GM18907 (cell line): ENCODE measurements at regions not wholly inside any gene's neighbourhood (a gene's known extent, or its start where the extent isn't known, plus 50 kb on each side); places are given as distances from the start of the nearest gene placed in this dataset.
"Not testable (repeated sequence)": the region's sequence is repeated elsewhere in the genome, so short reads cannot be mapped to it uniquely, and the experiment has no call there.

ENCODE experiments used
- ATAC-seq: cut with Tn5 transposase; IDR thresholded peaks from one replicate; pipeline ENCODE4 v1.9.1; 2021; ENCODE audit warnings: mild to moderate bottlenecking, moderate library complexity; ENCODE audit not compliant: unreplicated experiment

DNA sequence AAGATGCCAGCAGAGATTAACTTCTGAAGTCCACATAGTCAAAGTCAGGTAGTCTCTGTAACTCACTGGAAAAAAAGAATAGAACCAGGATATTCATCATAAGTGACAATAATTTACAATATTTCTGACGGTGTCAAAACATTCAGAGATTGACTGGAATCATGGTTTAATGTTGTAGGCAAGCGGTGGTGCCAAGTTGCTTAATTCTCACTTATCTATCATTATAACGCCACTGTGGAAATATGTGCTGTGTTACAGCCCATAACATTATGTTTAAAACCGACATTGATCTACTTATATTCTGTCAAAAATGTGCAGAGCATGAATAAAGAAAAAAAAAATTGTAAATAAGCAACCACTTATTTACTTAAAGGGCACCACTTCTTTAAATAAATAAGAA is 801.7 kb downstream of the DIPK2A start:
- ATAC-seq, result no peak

DNA sequence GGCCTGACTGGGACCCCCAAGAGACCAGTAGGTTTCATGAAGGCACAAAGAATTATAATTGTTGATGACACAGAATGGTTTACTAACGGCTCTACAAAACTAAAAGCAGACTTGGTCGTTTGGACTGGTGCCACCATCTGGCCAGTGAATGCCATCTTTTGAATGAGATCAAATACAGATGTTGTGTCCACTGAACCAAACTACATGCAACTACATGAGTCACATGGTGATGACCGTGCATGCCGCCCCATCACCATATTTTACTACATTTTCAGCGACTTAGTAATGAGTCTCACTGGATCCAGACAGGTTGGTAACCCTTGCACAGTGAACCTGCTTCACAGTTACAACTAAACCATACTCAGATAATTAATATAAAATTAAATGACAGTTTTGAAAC is 803.3 kb downstream of the DIPK2A start:
- ATAC-seq, result no peak

DNA sequence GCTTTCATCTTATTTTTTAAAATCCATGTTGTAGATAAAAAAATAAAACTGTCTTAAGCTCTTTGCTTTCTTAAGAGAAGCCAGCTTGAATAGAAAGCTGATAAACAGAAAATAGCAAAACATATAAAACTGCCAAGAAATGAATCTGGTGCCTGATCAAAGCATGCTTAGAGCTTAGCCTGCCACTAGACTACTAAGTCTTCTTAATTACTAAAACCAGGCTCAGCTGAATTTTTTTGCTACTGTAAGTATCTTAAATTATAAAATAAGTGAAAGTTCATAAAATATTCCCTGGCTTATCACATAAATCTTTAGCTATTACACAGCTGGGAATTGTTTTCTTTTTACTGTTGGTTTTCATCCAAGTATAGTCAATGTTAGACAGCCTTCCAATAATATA is 803.9 kb downstream of the DIPK2A start:
- no peak for ATAC-seq

DNA sequence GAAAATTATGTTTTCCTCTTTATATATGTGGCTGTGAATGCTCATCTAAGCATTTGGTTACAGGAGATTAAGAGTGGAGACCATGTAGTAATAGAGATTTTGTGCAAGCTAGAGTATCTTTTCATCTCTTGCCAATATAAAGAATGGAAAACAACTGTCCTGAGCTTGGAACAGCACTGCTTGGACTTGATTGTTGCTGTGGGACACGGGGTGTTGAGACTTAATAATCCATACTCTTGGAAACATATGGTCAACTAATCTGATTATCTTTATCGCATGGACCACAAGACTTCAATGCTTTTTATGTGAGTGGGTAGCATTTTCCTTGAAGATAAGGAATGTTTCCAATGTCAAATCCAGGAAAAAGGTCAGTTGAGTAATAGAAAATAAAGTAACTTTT is 806.3 kb downstream of the DIPK2A start:
- ATAC-seq, result no peak

DNA sequence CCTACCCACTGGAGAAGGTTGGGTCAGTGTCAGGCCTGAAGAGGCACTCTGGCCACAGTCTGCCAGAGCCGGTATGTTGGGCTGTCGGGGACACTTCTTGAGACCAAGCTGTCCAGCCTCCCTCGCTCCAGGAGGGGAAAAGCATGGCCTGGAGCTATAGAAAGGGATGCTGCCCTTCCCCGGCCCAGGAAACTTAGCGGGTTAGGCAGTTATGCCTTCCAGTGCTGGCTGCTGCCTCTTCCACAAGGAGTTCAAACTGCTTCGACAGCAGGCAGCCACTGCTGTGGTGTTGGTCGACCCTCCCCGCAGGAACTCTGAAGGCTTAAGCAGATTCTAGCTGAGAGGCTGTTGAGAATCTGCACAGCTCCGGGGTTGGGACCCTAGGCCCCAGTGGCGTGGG is 819.4 kb downstream of the DIPK2A start:
- ATAC-seq, result no peak

DNA sequence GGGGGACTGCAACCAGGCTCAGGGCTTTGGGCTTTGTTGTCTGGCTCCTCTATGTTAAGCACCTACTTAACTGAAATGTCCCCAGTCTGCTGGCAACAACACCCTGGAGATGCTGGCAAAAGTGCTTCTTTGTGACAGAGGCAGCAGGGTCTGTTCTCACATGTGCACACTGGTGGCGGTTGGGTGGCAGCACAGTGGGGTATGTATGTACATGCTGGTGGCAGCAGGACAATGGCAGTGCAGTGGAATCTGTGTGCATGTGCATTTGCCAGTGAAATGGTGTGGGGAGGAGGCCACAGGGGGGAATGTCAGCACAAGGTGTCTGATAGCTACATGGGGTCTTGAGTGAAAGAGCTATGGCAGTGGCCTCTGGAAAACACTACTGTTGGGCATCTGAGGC is 830.3 kb downstream of the DIPK2A start:
- ATAC-seq, result no peak

DNA sequence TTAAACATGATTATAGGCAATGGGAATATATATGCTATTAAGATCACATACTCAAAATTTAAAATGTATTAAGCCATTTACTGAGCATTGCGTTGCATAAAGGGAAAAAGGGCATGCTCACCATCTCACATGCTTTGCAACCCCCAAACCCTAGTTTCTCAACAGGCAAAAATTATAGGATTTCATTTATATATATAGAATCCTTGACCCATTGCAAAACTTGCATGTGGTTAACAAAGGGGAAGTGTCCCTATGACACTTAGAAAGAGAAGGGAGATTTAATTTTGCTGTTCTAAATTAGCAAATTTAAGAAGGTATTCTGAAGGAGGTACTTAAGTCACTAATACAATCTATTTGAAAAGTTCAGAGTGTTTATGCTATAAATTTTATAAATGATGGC is 837.8 kb downstream of the DIPK2A start:
- ATAC-seq, result no peak

DNA sequence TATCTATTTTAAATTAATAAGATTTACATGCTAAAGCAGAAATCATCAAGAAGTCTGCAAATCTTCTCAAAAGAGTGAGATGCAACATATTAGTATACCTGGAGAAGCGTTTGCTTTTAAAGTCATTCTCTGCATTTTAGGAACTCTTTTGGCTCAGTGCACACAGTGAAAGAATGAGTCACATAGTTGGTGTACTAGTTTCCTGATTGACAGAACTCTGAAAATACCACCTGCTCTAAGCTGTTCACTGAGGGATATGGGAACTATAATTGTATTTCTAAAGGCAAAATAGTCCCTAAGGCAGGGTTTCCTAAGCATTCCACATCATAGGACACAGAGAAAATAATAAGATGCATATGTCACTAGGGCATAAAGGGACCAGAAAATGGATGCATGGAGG is 838.5 kb downstream of the DIPK2A start:
- no peak for ATAC-seq

DNA sequence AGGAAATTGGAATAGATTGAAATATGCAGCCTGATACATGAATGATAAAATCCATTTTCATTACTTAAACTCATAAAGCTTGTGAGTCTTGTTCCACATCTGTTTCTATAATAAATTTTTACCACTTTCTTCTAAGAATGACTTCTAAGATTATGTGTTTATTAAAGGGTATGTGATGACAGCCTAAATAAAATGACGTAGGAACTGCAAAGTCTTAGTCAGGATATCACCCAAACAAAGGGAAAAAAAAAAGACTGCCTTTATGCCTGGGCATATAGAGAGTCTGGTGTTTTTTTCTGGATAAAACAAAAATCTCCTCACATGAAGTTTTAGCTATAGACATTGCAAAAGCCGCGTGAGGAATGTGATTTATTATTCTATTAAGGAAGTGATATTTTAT is 844.0 kb downstream of the DIPK2A start:
- no peak for ATAC-seq

DNA sequence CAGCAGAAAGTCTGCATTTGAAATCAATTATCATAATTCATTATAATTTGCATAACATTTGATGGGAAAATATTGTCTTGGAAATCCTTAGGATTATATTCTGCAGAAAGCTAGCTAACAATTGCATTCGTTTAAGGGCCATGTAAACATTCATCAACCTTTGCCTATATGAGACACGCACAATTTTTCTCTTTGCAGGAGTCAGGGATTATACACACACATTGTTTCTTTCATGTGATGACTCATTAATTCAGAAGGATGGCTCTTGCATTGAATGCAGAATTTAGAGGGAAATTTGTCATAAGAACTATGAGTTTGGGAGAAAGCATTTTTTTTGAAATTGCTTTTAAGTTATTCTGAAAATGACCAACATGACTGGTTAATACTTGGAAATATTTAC is 844.7 kb downstream of the DIPK2A start:
- ATAC-seq, result no peak

DNA sequence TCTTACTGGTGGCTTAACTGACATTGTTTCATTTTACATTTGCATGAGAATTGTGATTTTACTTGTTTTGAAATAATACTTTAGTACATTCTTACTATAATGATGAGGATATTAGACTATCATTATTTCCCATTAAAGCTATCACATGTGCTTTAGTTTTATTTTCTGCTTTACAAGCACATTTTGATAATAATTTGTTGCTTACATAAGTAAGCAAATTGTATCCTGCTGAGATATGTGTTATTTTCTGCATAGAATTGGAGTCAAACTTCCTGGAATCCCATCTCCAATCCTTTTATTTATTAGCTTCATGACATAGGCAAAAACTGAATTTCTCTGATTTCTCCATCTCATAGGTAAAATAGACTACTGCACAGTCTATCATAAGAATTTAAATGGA is 847.4 kb downstream of the DIPK2A start:
- no peak for ATAC-seq

DNA sequence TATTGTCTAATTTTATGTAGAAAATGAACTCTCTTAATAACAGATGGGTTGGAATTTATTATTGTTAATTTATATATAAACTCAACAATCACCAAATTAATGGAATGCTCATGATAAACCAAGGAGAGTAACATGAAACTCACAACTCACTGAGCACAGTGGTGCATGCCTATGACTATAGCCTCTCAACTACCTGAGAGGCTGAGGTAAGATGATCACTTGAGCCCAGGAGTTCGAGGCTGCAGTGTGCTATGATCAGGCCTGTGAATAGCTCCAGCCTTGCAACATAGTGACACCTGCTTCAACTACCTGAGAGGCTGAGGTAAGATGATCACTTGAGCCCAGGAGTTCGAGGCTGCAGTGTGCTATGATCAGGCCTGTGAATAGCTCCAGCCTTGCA is 848.6 kb downstream of the DIPK2A start:
- ATAC-seq, result not testable (repeated sequence)

DNA sequence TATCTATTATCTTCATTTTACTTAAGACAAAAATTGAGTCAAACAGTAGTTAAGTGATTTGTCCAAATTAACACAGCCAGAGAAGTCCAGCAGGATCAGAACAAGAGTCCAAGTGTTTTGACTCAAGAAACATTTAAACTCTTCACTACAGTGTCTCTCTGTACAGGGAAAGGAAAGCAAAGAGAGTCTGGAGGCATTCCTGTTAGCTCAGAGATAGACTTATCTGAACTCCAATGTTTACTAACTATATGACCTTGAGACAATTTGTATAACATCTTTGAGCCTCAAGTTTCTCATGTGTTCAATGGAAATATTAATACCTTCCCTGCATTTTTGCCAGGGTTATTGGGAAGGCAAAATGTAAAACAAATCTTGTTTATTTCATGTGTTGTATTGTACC is 849.1 kb downstream of the DIPK2A start:
- no peak for ATAC-seq

DNA sequence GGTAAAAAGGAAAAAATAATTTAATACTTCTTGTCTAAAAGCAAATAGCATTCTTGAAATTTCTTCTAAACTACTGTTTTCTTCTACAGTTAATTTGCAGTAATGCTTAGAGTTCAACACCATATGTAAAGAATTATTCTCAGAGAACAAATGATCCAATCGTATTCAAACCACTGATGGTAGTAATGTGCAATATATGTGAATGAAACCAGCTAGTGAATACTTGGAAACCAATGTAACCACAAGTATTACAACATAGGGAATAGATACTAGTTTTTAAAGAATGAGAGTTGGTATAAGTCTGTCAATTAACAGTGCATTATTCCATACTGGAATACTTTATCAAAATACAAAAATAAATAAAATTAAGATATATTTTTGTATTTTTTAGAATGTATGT is 850.0 kb downstream of the DIPK2A start:
- ATAC-seq, result no peak

DNA sequence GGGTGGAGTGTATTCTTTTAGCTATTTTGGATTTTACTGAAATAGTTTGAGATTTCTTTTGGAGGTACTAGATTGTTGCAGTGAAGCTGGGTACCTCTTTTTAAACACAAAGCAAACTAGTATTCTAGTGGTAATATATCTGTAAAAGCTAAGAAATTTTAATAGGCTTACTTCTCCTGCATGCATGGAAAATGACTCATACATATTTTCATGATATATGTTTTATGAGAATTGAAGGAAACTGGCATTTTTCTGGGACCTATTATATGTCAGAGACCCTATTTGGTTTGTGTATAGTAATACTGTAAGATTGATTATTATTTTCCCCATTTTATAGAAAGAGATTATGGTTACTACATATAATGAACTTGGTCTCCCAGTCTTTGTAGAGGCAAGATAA is 851.0 kb downstream of the DIPK2A start:
- no peak for ATAC-seq

DNA sequence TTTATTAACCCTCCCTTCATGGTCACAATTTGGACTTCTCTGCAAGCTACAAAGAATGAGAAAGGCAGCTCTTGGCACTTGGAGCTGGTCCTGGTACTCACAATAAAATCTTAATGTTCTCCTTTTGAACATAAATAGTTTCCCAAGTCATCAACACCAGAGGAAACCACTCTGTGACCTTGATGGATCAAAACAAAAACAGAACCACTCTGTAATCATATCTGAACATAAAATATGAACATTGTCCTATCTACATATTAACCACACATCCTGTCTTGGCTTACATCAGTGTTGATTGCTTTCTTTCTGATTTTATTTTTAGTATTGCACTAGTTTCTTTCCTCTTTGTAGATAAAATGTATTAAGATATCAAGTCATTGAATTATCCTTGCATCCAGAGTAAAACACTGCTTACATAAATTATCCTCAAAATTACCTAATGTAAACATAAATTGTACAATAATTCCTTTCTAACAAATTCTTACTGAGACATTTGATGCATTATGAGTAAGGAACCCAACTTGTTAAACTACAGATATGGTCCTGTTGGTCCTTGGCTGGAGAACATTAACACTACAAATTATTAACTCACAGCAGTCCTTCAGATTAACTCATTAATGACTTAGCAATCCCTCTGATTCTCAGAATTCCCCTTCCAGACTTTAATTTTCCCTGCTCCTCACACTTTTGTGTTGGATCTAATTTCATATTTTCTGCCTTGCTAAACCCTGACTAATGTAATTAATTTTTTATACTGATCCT is 860.5 kb downstream of the DIPK2A start:
- ATAC-seq, result no peak

DNA sequence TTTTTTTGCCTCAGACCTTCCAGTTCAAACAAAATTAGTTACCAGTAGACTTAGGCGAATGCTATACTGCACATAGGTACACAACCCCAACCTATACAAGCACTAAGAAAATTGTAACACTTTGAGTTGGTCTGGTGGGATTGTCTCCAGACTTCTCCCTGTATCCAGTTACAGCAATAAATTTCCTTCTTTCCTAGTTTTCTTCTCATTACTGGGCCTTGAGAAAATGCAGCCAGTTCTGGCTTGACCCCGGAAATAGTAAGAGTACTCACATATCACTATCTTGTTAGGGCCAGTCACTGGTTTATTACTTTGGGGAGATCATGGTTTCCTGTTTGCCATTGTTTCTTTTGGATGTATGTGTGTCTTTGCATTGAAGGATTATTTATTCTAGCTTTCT is 868.4 kb downstream of the DIPK2A start:
- no peak for ATAC-seq

DNA sequence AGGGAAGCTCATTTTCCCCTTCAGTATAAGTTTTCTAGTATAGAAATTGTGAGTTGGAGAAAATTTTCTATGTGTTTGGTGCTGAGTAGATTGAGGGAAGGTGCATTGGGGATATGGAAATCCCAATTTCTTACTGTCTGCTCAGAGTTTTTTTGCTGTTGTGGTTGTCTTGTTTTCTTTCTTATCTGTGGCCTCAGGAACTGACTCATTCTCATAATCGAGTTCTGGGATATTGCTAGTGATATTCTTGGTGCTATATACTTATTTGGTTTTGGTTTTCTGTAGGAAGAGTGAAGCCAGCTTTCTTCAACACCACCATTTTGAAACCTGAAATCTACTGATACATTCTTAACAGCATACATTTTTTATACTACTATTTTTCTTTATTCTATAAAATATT is 869.2 kb downstream of the DIPK2A start:
- no peak for ATAC-seq

DNA sequence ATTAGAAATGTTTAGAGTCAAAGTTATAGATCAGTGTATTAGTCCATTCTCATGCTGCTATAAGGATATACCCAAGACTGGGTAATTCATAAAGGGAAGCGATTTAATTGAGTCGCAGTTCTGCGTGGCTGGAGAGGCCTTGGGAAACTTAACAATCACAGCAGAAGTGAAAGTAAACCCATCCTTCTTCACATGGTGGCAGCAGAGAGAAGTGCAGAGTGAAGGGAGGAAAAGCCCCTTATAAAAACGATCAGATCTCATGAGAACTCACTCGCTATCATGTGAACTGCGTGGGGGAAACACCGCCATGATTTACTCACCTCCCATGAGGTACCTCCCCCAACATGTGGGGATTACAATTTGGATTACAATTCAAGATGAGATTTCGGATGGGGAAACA is 871.5 kb downstream of the DIPK2A start:
- ATAC-seq, result no peak

DNA sequence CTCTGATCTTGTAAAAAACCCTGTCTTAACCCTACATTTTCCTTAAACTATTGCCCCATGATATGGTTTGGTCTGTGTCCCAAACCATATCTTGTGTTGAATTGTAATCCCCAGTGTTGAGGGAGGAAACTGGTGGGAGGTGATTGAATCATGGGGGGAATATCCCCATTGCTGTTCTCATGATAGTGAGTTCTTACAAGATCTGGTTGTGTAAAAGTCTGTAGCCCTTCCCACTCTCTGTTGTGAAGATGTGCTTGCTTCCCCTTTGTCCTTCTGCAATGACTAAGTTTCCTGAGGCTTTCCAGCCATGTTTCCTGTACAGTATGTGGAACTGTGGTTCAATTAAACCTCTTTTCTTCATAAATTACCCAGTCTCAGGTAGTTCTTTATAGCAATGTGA is 881.4 kb downstream of the DIPK2A start:
- ATAC-seq, result no peak

DNA sequence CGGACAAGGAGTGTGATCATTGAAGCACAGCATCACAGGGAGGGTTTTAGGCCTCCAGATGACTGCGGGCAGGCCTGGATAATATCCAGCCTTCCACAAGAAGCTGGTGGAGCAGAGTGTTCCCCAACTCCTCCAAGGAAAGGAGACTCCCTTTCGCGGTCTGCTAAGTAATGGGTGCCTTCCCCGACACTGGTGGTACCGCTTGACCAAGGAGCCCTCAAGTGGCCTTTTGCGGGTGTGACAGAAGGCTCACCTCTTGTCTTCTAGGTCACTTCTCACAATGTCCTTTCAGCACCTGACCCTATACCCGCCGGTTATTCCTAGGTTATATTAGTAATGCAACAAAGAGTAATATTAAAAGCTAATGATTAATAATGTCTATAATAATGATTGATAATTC is 882.4 kb downstream of the DIPK2A start:
- ATAC-seq, result not testable (repeated sequence)

DNA sequence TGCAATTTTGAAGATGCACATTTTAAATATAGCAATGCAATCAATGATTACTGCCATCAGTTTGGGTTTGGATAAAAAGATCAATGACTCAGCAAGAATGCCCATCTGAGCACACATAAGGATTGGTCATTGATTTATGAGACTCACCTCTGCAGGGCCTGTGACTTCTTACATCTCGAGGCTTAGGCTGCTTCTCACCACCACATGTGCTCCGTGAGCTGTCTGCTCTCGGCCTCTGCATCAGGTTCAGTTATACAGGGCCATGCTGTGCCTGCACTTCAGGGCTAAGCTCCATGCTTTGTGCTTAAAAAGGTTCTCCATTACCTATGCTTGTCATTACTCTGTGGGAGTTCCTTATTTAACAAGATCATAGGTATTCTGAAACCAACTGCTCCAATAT is 887.5 kb downstream of the DIPK2A start:
- ATAC-seq, result no peak

DNA sequence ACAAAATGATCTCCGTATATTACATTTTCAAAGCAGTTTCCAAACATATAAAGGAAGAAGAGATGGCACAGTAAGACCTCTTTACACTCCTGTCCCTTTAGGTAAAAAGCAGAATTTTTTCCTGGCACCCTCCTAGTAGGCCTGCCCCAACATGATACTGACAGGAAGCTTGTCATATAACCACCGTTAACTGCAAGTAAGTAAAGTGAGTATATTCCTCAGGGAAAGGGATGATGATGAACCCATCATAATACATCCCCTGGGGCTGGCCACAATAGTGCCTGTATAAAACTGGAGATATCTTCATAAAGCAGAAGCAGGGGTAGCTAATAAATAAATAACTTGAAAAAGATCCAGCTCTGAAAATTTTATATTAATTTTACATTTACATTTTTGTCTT is 893.0 kb downstream of the DIPK2A start:
- no peak for ATAC-seq
